Neural cell (in vitro differentiated cells): ENCODE measurements at regions not wholly inside any gene's neighbourhood (a gene's known extent, or its start where the extent isn't known, plus 50 kb on each side); places are given as distances from the start of the nearest gene placed in this dataset.
"Not testable (repeated sequence)": the region's sequence is repeated elsewhere in the genome, so short reads cannot be mapped to it uniquely, and the experiment has no call there.

Experiments used
- H2AFZ ChIP-seq: fragments of 200-600, 300-800 bp; sonication (generic), shearing (Covaris generic); 2 replicates; pipeline ENCODE4 v1.6.0; 2014; ENCODE audit warnings: low read depth, mild to moderate bottlenecking, antibody characterized with exemption, low read length, moderate library complexity
- H3F3A ChIP-seq: fragments of 200-600 bp; shearing (Covaris generic); 2 replicates; pipeline ENCODE4 v1.6.1; 2016; ENCODE audit warnings: mild to moderate bottlenecking, moderate library complexity, mixed read lengths, antibody characterized with exemption, low read length; ENCODE audit not compliant: insufficient read depth, poor library complexity, severe bottlenecking
- H3K27ac ChIP-seq: fragments of 200-600, 300-800 bp; sonication (generic), shearing (Covaris generic); 2 replicates; pipeline ENCODE4 v1.5.1; 2014; ENCODE audit warnings: mild to moderate bottlenecking, low read length, moderate library complexity
- H3K27me3 ChIP-seq: fragments of 300-800, 200-600 bp; sonication (generic), shearing (Covaris generic); 2 replicates; pipeline ENCODE4 v1.6.0; 2014; ENCODE audit warnings: mild to moderate bottlenecking, low read depth, low read length, moderate library complexity; ENCODE audit not compliant: insufficient read depth
- H3K36me3 ChIP-seq: fragments of 300-800, 200-600 bp; sonication (generic), shearing (Covaris generic); 2 replicates; pipeline ENCODE4 v1.5.1; 2014; ENCODE audit warnings: mild to moderate bottlenecking, antibody characterized with exemption, low read length, moderate library complexity; ENCODE audit not compliant: insufficient read depth
- H3K4me2 ChIP-seq: fragments of 300-800, 200-600 bp; sonication (generic), shearing (Covaris generic); 2 replicates; pipeline ENCODE4 v1.6.0; 2014; ENCODE audit warnings: mild to moderate bottlenecking, low read length
- H3K4me3 ChIP-seq: fragments of 300-800, 200-600 bp; sonication (generic), shearing (Covaris generic); 2 replicates; pipeline ENCODE4 v1.5.1; 2014; ENCODE audit warnings: mild to moderate bottlenecking, low read length, moderate library complexity
- H3K79me2 ChIP-seq: fragments of 200-600 bp; shearing (Covaris generic); replicated peaks from 2 replicates; pipeline ENCODE4 v1.6.0; 2014; ENCODE audit warnings: mild to moderate bottlenecking, low read length, moderate library complexity; ENCODE audit not compliant: insufficient read depth
- H3K9ac ChIP-seq: fragments of 300-800, 200-600 bp; sonication (generic), shearing (Covaris generic); 2 replicates; pipeline ENCODE4 v1.6.1; 2016; ENCODE audit warnings: mild to moderate bottlenecking, low read length, mixed read lengths
- H3K9me2 ChIP-seq: fragments of 200-600 bp; shearing (Covaris generic); 2 replicates; pipeline ENCODE4 v1.6.1; 2016; ENCODE audit warnings: mild to moderate bottlenecking, low read length, mixed read lengths; ENCODE audit not compliant: insufficient read depth
- H3K9me3 ChIP-seq: fragments of 200-600, 300-800 bp; sonication (generic), shearing (Covaris generic); 2 replicates; pipeline ENCODE4 v1.6.1; 2016; ENCODE audit warnings: mild to moderate bottlenecking, mixed run types, low read length, moderate library complexity, mixed read lengths
- H4K20me1 ChIP-seq: fragments of 200-600 bp; shearing (Covaris generic); 2 replicates; pipeline ENCODE4 v1.6.1; 2016; ENCODE audit warnings: mild to moderate bottlenecking, mixed run types; ENCODE audit not compliant: insufficient read depth
- CTCF ChIP-seq: fragments of 450-650 bp; IDR thresholded peaks from 2 replicates; pipeline ENCODE4 v1.5.1; 2014; ENCODE audit warnings: antibody characterized with exemption, mild to moderate bottlenecking, moderate library complexity; ENCODE audit not compliant: poor library complexity, severe bottlenecking
- EP300 ChIP-seq: fragments of 450-650 bp; conservative IDR thresholded peaks from 2 replicates; pipeline ENCODE4 v1.6.1; 2014; ENCODE audit warnings: antibody characterized with exemption, mild to moderate bottlenecking, moderate library complexity; ENCODE audit not compliant: poor library complexity, severe bottlenecking
- EZH2 ChIP-seq: fragments of 200-600, 300-800 bp; shearing (Covaris generic), sonication (generic); IDR thresholded peaks from 2 replicates; pipeline ENCODE4 v1.6.1; 2014; ENCODE audit warnings: antibody characterized with exemption, low read length, borderline replicate concordance, mild to moderate bottlenecking; ENCODE audit not compliant: insufficient read depth, poor library complexity, severe bottlenecking
- MXI1 ChIP-seq: fragments of 450-650 bp; conservative IDR thresholded peaks from 2 replicates; pipeline ENCODE4 v1.6.1; 2014; ENCODE audit warnings: antibody characterized with exemption, mild to moderate bottlenecking; ENCODE audit not compliant: poor library complexity, severe bottlenecking
- POLR2AphosphoS5 ChIP-seq: IDR thresholded peaks from 2 replicates; pipeline ENCODE4 v1.6.1; 2012
- RAD21 ChIP-seq: fragments of 450-650 bp; conservative IDR thresholded peaks from 2 replicates; pipeline ENCODE4 v1.6.1; 2014; ENCODE audit warnings: antibody characterized with exemption, mild to moderate bottlenecking, moderate library complexity
- REST ChIP-seq: IDR thresholded peaks from 2 replicates; pipeline ENCODE4 v1.6.1; 2012; ENCODE audit warnings: borderline replicate concordance
- SMC3 ChIP-seq: fragments of 450-650 bp; conservative IDR thresholded peaks from 2 replicates; pipeline ENCODE4 v1.6.1; 2014; ENCODE audit warnings: antibody characterized with exemption, mild to moderate bottlenecking, moderate library complexity; ENCODE audit not compliant: poor library complexity
- TAF1 ChIP-seq: IDR thresholded peaks from 2 replicates; pipeline ENCODE4 v1.6.1; 2012; ENCODE audit warnings: low read depth

GRCh38 chr10:15426558-15426957 is 55.5 kb upstream of the FAM171A1 start:
- H3F3A ChIP-seq, result no peaks in the 10 kb centered on the region
- H3K9me3 ChIP-seq, result no peaks in the 10 kb centered on the region
- H3K9ac ChIP-seq, result no peak overlapping the region
- H3K4me2 ChIP-seq, result no peak overlapping the region
- no peaks in the 10 kb centered on the region for H3K27me3 ChIP-seq
- H2AFZ ChIP-seq, result no peak overlapping the region
- H4K20me1 ChIP-seq, result no peaks in the 10 kb centered on the region
- no peaks in the 10 kb centered on the region for H3K9me2 ChIP-seq
- H3K36me3 ChIP-seq, result no peaks in the 10 kb centered on the region
- no peak overlapping the region for H3K27ac ChIP-seq
- no peaks in the 10 kb centered on the region for H3K79me2 ChIP-seq
- no peak for TF ChIP-seq MXI1
- no peak for TF ChIP-seq TAF1
- TF ChIP-seq EP300, result no peak
- no peak for TF ChIP-seq REST
- no peak for TF ChIP-seq EZH2
- TF ChIP-seq SMC3, result no peak
- TF ChIP-seq RAD21, result no peak
- no peak for TF ChIP-seq POLR2AphosphoS5
- no peak for TF ChIP-seq CTCF
- H3K4me3 ChIP-seq, result no peak overlapping the region

GRCh38 chr10:15426115-15426514 is 55.0 kb upstream of the FAM171A1 start:
- no peaks in the 10 kb centered on the region for H3F3A ChIP-seq
- H3K27me3 ChIP-seq, result no peaks in the 10 kb centered on the region
- H3K9me3 ChIP-seq, result no peaks in the 10 kb centered on the region
- no peak overlapping the region for H3K9ac ChIP-seq
- no peaks in the 10 kb centered on the region for H4K20me1 ChIP-seq
- H3K4me3 ChIP-seq, result no peak overlapping the region
- H3K9me2 ChIP-seq, result no peaks in the 10 kb centered on the region
- no peak overlapping the region for H3K4me2 ChIP-seq
- H3K79me2 ChIP-seq, result no peaks in the 10 kb centered on the region
- TF ChIP-seq RAD21, result no peak
- TF ChIP-seq CTCF, result no peak
- no peak for TF ChIP-seq REST
- TF ChIP-seq SMC3, result no peak
- no peaks in the 10 kb centered on the region for H3K36me3 ChIP-seq
- H3K27ac ChIP-seq, result no peak overlapping the region
- no peak overlapping the region for H2AFZ ChIP-seq

- not testable (repeated sequence) for H2AFZ ChIP-seq, H3K9ac ChIP-seq, H3K27me3 ChIP-seq, H3K4me2 ChIP-seq, H3K79me2 ChIP-seq, H4K20me1 ChIP-seq, H3F3A ChIP-seq, H3K4me3 ChIP-seq, H3K36me3 ChIP-seq, H3K27ac ChIP-seq, H3K9me2 ChIP-seq, H3K9me3 ChIP-seq
These were observed 50.8 kb upstream of the FAM171A1 start for GRCh38 chr10:15421875-15422274.
